H7 (cell line): ENCODE measurements at regions not wholly inside any gene's neighbourhood (a gene's known extent, or its start where the extent isn't known, plus 50 kb on each side); places are given as distances from the start of the nearest gene placed in this dataset.
A peak's percentile ranks its signal among the peaks of the same experiment; 100 is the strongest.
"Not testable (repeated sequence)": the region's sequence is repeated elsewhere in the genome, so short reads cannot be mapped to it uniquely, and the experiment has no call there.

Source experiments
- DNase-seq: peaks from one replicate; pipeline ENCODE4 v3.0.0; 2012
- H3K27me3 ChIP-seq: 2 replicates; pipeline ENCODE4 v1.6.0; 2011; ENCODE audit warnings: mild to moderate bottlenecking, low read length; ENCODE audit not compliant: control insufficient read depth, insufficient read depth
- H3K36me3 ChIP-seq: replicated peaks from 2 replicates; pipeline ENCODE4 v1.5.1; 2011; ENCODE audit warnings: low read length; ENCODE audit not compliant: control insufficient read depth, insufficient read depth
- H3K4me3 ChIP-seq: 2 replicates; pipeline ENCODE4 v1.5.1; 2011; ENCODE audit warnings: low read depth, mild to moderate bottlenecking, control low read depth, low read length, moderate library complexity; ENCODE audit not compliant: insufficient read depth

DNA sequence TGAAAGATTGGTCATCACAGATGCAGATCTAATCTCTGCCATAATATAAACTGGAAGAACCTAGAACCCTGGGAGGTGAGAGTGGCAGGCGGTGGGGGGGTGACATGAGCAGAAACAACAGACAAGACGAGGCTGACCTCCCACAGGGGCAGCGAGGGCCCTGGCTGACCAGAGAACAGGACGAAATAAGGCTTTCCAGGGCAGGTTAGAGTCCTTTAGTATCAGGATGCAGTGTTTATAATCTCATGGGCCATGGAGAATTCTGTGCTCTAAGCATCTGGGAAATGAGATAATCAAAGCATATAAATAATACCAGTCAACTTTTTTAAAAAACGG lies 102.7 kb upstream of the BCL2L14 start:
- Histone ChIP-seq H3K36me3 (no peaks in the 10 kb centered on the region), H3K4me3 (no peak overlapping the region), H3K27me3 (no peaks in the 10 kb centered on the region)
- no peak for DNase-seq

DNA sequence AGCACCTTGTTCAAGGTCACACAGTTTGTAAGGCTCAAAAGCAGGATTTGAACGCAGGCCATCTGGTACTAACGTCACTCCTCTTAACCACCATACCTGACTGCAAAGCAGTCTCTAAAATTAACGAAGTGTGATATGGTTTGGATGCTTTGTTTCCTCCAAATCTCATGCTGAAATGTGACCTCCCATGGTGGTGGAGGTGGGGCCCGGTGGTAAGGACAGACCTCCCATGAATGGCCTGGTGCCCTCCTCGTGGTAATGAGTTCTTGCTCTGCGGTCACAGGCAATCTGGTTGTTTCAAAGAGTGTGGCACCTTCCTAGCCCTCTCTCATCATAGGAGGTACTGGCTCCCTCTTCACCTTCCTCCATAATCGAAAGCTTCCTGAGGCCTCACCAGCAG lies 102.2 kb upstream of the BCL2L14 start:
- Histone ChIP-seq H3K27me3 (no peaks in the 10 kb centered on the region), H3K4me3 (no peak overlapping the region)
- DNase-seq: no peak

DNA sequence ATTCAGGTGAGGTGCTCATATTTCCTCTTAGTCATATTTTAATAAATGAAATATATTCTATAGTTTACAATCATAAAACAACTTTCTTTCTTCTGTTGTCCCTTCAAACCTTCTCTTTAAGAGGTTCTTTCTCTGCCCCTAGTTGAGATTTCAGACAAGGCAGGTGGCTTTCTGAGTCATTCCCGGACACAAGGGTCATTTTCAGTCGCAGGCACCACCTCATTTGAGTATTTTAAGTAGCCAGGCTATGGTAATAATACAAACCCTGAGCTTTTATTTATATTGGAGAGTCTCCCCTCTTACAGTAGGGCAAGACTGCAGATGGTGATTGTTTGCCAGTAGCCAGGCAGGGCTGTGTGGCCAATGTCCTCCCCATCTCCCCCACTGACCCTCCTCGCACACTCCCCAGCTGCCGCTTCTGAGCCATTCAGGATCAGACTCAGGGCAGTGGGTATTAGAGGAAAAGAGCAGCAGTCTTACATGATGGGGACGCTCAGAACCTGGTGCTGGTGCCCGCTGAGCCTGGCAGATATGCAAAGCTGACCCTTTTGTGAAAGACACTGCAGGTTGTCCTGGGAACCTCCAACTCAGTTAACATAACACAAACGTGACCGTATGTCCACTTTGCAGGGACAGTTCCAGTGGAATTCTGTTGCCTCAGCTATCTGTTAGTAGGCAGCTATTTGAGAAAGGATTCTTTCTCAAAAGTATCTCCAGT lies 101.1 kb upstream of the BCL2L14 start:
- no peaks in the 10 kb centered on the region for H3K36me3 ChIP-seq
- DNase-seq: peak; percentile 60
- no peaks in the 10 kb centered on the region for H3K27me3 ChIP-seq
- H3K4me3 ChIP-seq: no peak overlapping the region

More for the DNA sequence above, 102.2 kb upstream of the BCL2L14 start:
- no peaks in the 10 kb centered on the region for H3K36me3 ChIP-seq

DNA sequence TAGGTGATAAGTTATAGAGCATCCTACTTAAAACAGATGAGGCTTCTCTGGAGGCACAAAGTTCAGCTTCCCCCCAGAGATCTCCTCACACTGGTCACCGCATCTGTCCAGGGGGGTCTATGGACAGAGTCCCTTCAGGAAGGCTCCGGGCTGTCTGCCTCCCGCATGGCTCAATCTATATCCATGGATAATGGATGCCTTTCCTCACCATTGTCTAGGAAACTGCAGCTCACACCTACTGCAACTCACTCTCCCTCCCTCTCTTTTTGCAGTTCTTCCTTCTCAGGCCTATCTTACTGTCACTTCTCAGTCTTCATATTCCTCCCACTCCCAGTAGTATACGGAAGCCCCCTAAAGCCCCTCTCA lies 100.6 kb upstream of the BCL2L14 start:
- Histone ChIP-seq H3K4me3 (no peak overlapping the region), H3K27me3 (no peaks in the 10 kb centered on the region), H3K36me3 (no peaks in the 10 kb centered on the region)
- peak; percentile 38 for DNase-seq

DNA sequence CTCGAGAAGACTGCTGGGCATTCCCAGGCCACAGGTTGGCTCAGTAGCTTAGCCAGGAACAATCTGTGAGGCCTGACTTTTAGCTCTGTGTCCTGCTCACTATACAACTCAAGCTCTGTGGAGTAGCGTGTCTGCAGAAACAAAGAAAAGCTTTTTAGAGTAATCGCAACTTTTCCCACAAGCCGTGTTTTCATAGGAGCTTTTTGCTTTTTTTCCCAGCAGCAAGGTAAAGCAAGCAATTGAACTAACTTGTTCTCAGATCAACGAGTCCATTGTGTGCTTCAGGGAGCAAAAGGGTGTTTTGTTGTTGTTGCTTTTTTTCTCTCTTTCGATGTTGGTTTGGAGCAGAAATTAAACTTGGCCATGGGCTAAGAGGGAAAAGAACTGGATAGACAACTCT lies 97.3 kb upstream of the BCL2L14 start:
- no peak for DNase-seq

DNA sequence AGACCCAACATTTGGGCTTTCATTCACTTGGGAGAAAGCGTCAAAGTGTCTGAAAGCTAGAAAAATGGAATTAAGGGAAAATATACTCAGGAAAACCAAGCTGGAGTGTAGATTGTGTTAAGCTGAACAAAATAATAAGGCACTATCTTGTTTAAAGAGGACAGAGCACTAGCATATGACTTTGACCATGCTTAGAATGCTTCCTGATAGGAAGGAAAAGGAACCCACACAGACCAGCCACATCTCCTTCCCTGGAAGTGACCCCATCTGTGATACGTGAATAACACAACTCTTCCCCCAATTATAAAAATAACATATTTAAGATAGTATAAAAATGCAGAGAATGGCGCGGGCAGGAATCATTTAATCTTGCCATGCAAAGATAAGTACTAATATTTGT lies 94.7 kb upstream of the BCL2L14 start:
- DNase-seq: no peak

More for the DNA sequence above, 97.3 kb upstream of the BCL2L14 start:
- Histone ChIP-seq H3K36me3 (no peaks in the 10 kb centered on the region), H3K27me3 (no peaks in the 10 kb centered on the region), H3K4me3 (no peak overlapping the region)

DNA sequence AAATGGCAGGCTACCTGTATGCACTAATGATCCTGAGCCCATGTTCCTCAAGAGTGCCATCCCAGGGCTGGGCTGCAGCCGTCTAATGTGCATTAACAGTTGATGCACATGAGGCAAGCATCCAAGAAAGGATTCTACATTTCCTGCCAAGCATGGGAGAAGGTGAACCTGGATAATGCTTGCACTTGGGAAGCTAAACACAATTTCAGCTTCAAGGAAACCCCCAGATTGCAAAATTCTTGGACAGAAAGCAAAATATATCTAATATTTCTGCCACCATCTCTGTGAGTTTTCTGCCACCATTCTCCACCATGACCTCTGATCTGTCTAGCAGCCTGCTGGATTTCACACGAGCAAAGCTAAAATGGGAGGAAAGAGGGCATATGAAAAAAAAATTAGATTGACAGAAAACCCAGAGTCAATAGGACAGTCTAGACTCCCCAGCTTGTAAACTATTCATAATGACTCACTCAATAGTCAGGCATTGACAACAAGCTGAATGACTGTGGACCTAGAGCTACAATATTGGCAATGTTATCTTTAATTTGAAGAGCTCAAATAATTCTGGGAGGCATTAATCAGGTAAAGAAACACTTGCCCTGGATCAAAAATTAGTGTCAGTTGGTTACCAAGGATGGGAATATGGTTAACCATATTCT lies 91.9 kb upstream of the BCL2L14 start:
- H3K4me3 ChIP-seq: no peak overlapping the region
- no peak for DNase-seq

More for the DNA sequence above, 94.7 kb upstream of the BCL2L14 start:
- no peak overlapping the region for H3K4me3 ChIP-seq
- H3K36me3 ChIP-seq: no peaks in the 10 kb centered on the region
- no peaks in the 10 kb centered on the region for H3K27me3 ChIP-seq

DNA sequence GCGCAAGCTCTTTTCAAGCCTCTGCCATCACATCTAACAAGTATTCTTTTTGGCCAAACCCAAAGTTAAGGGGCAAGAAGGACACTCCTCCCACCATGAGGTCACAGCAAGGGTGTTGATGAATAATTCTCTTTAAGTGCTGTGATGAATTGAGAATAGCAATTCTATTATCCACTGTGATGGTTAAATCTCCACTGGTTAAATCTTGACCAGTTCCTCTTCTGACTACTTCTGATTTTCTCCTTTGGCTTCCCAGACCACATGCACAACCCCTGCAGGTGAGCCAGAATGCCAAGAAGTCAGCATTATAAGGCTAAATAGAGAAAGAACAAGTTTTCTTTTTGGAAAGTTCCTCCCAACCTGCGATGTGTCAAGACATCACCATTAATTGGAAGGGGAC lies 90.6 kb upstream of the BCL2L14 start:
- Histone ChIP-seq H3K27me3 (no peaks in the 10 kb centered on the region), H3K36me3 (no peaks in the 10 kb centered on the region), H3K4me3 (no peak overlapping the region)
- no peak for DNase-seq

More for the DNA sequence above, 91.9 kb upstream of the BCL2L14 start:
- H3K27me3 ChIP-seq: no peaks in the 10 kb centered on the region
- H3K36me3 ChIP-seq: no peaks in the 10 kb centered on the region

DNA sequence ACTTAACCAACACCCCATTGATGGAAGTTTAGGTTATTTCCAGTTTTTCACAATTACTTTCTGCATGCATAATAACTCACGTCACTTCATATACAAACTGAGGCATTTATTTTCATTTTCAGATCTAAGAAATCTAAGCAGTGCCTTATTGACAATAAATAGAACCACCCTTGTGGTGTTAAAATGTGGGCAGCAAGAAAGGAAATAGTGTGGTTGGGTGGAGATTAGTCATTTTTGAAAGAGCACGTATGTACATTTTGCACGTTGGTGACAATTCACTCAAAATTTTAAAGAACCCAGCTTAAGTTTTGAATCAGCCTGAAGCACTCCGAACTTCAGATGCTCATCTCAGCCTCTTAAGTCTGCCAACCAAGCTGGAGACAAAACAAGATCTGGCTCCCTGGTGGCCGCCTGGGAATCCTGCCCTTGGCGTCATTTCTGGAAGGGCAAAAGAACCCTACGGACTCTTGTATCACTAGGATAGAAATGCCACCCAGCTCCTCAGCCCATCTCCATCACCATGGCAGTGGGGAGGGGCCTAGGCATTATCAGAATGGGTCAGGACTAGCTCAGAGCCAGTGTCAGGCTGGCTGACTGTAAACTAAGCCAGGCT lies 89.5 kb upstream of the BCL2L14 start:
- no peaks in the 10 kb centered on the region for H3K36me3 ChIP-seq
- H3K4me3 ChIP-seq: no peak overlapping the region
- no peaks in the 10 kb centered on the region for H3K27me3 ChIP-seq
- no peak for DNase-seq

DNA sequence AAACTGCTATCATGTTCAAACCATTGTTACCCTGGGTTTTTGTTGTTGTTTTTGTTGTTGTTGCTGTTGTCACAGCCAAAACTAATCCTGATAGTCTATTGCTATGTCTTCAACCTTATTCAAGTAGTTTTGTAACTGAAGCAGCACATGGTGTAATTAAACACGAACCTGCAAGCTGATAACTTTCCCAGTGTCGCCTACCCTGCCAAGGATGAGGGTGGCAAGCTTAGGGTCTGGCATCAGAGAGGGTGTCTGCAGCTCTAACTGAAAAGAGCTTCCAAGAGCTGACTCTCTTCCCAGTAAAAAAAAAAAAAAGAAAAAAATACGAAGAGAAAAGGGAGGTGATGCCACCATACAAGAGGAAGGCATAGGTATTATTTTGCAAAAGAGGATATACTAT lies 86.3 kb upstream of the BCL2L14 start:
- no peaks in the 10 kb centered on the region for H3K27me3 ChIP-seq
- no peak overlapping the region for H3K4me3 ChIP-seq
- no peaks in the 10 kb centered on the region for H3K36me3 ChIP-seq
- DNase-seq: no peak

DNA sequence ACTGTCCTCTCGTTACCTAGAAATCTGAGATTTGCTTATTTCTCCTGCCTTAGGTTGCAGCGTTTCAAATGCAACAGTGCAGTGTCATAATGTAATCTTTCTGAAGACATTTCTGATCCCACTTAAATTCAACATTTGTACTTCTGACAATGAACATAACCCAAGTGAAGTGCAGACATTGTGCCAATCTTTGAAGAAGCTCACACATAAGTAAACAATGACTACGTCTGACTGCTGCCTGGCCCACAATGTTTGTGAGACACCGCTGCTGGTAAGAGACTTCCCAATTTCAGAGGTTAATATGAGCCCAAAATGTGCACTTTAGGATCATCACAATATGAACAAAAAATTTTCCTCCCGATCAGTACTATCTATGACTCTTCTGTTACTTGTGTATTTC lies 84.6 kb upstream of the BCL2L14 start:
- Histone ChIP-seq H3K4me3 (no peak overlapping the region), H3K36me3 (no peaks in the 10 kb centered on the region), H3K27me3 (no peaks in the 10 kb centered on the region)
- DNase-seq: no peak

DNA sequence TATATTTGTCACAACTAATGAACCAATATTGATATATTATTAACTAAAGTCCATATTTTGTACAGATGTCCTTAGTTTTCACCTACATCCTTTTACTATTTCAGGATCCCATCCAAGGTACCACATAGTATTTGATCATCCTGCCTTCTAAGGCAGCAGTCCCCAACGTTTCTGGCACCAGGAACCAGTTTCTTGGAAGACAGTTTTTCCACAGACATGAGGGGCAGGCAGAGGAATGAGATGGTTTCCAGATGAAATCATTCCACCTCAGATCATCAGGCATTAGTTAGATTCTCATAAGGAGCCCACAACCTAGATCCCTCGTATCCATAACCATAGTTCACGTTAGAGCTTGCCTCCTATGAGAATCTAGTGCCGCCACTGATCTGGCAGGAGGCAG lies 82.8 kb upstream of the BCL2L14 start:
- Histone ChIP-seq H3K27me3 (no peaks in the 10 kb centered on the region), H3K4me3 (no peak overlapping the region), H3K36me3 (no peaks in the 10 kb centered on the region)
- DNase-seq: no peak

DNA sequence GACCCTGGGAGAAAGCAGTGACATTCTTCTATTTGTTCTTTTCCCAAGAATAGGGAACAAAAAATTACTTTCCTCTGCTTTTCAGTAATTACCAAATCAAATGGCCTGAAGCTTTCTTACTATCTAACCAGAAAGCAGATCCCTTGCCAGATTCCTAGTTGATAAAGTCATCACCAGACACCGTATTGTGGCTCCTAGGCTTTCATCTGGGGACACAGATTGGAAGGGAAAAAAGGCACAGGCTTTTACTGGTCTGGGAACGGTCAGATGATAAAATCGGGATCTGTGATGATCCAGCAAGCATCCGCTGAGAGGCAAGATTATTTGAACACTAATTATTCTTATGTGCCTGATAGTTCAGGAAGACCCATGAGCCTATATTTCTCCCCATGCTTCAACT lies 79.1 kb upstream of the BCL2L14 start:
- no peak overlapping the region for H3K4me3 ChIP-seq
- H3K27me3 ChIP-seq: no peaks in the 10 kb centered on the region
- H3K36me3 ChIP-seq: no peaks in the 10 kb centered on the region
- no peak for DNase-seq

DNA sequence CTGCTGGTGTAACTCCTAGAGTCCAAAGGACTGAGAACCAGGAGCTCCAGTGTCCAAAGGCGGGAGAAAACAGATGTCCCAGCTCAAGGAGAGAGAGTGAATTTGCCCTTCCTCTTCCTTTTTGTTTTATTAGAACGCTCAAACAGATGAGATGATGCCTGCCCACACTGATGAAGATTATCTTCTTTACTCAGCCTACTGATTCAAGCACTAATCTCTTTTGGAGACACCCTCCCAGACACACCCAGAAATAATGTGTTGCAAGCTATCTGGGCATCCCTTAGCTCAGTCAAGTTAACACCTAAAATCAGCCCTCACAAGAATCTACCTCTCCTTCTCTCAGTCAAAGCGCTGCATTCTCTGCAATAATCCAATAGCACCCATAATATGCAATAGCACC lies 78.2 kb upstream of the BCL2L14 start:
- no peak for DNase-seq
- Histone ChIP-seq H3K36me3 (no peaks in the 10 kb centered on the region), H3K27me3 (no peaks in the 10 kb centered on the region), H3K4me3 (no peak overlapping the region)

DNA sequence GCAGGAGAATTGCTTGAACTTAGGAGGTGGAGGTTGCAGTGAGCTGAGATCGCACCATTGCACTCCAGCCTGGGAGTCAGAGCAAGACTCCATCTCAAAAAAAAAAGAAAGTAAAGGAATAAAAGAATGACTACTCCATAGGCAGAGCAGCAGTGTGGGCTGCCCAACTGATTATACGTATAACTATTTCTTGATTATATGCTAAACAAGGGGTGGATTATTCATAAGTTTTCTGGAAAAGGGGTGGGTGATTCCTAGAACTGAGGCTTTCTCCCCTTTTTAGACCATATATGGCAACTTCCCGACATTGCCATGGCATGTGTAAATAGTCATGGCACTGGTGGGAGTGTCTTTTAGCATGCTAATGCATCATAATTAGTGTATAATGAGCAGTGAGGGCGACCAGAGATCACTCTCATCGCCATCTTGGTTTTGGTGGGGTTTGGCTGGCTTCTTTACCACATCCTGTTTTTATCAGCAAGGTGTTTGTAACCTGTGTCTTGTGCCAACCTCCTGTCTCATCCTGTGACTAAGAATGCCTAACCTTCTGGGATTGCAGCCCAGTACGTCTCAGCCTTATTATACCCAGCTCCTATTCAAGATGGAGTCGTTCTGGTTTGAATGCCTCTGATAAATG lies 72.3 kb upstream of the BCL2L14 start:
- DNase-seq, H3K36me3 ChIP-seq, H3K27me3 ChIP-seq, H3K4me3 ChIP-seq: not testable (repeated sequence)
